BE2C (cell line): ENCODE measurements at regions not wholly inside any gene's neighbourhood (a gene's known extent, or its start where the extent isn't known, plus 50 kb on each side); places are given as distances from the start of the nearest gene placed in this dataset.

Experiments used
- DNase-seq: peaks from one replicate; pipeline ENCODE4 v3.0.0-alpha.2; 2020
- H3K27me3 ChIP-seq: fragments of 250-450 bp; sonication (Bioruptor Pico); 2 replicates; pipeline ENCODE4 v1.5.1; 2020; ENCODE audit warnings: mild to moderate bottlenecking
- H3K36me3 ChIP-seq: fragments of 250-450 bp; sonication (Bioruptor Pico); 2 replicates; pipeline ENCODE4 v1.5.1; 2020; ENCODE audit warnings: mild to moderate bottlenecking
- H3K4me1 ChIP-seq: fragments of 250-450 bp; sonication (Bioruptor Pico); 2 replicates; pipeline ENCODE4 v1.5.1; 2020
- H3K4me3 ChIP-seq: 2 replicates; pipeline ENCODE4 v1.5.1; 2011; ENCODE audit warnings: low read depth, low read length
- H3K9me3 ChIP-seq: fragments of 250-450 bp; sonication (Bioruptor Pico); 2 replicates; pipeline ENCODE4 v1.5.1; 2020
- TF ChIP-seq, protein P1 (sequence below): IDR thresholded peaks from 2 replicates; pipeline ENCODE4 v1.5.1; 2012; ENCODE audit warnings: mild to moderate bottlenecking, low read depth, low read length

DNA sequence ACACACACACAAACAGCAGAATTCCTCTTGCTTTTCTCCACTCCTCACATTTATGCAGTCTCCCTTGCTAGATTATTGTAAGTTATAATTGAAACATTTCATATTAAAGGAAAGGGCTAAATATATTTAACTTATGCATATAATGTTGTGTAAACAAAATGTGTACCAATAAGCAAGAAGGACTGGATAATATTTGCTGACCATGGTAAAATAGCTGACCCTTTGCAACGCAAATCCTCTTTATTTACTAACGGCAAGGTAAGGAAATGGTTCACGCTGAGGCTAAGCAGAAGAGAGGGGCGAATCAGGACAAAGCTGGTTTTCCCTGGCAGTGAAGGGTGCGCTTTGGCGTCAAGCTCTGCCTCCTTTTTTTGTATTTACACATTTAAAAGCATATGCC lies 154.2 kb upstream of the IRX4 start:
- Histone ChIP-seq H3K4me1 (no peaks in the 10 kb centered on the region), H3K36me3 (no peaks in the 10 kb centered on the region), H3K27me3 (peaks cover 36% of the 10 kb centered on the region), H3K9me3 (no peaks in the 10 kb centered on the region), H3K4me3 (no peak overlapping the region)
- DNase-seq: no peak
- TF ChIP-seq, protein P1, sequence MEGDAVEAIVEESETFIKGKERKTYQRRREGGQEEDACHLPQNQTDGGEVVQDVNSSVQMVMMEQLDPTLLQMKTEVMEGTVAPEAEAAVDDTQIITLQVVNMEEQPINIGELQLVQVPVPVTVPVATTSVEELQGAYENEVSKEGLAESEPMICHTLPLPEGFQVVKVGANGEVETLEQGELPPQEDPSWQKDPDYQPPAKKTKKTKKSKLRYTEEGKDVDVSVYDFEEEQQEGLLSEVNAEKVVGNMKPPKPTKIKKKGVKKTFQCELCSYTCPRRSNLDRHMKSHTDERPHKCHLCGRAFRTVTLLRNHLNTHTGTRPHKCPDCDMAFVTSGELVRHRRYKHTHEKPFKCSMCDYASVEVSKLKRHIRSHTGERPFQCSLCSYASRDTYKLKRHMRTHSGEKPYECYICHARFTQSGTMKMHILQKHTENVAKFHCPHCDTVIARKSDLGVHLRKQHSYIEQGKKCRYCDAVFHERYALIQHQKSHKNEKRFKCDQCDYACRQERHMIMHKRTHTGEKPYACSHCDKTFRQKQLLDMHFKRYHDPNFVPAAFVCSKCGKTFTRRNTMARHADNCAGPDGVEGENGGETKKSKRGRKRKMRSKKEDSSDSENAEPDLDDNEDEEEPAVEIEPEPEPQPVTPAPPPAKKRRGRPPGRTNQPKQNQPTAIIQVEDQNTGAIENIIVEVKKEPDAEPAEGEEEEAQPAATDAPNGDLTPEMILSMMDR: no peak

DNA sequence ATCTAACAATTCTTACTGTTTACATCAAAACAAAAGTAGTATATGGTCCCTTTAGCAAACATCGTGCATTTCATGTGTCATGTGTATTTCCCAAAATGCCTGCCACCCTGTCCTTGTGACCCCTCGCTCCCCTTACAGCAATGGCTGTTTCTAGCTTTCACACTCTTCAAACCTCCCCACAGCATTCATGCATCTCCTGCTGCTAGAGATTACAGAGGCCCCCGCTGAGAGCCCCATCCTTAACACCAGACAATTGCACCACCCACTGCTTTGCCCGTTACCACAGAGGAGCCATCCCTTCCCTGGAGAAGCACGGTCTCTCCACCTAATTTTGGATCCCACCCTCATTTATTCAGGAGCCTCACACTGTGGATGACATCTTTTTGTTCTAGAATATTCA lies 149.7 kb upstream of the IRX4 start:
- Histone ChIP-seq H3K4me1 (no peaks in the 10 kb centered on the region), H3K27me3 (peaks cover 23% of the 10 kb centered on the region), H3K4me3 (no peak overlapping the region), H3K36me3 (no peaks in the 10 kb centered on the region), H3K9me3 (no peaks in the 10 kb centered on the region)
- TF ChIP-seq, protein P1: no peak
- no peak for DNase-seq

DNA sequence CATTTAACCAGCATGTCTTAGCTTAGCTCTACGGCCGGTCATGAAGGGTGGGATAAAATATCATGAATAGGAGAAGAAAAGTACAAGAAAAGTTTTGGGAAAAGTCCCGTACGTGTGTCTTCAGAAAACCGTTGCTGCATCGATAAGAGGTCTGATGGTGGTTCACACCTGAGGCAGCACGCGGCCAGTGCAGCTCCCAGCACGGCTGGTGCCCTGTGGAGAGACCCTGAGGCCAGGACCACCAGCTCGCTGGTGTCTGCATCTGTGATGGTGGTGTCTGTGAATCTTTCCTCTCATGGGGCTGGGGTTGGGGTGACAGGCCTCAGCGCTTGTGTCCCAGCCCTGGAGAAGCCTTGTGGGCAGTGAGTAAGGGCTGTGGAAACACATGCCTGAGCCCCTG lies 148.9 kb upstream of the IRX4 start:
- peaks cover 20% of the 10 kb centered on the region; the same call in 1 of the 2 replicates for H3K27me3 ChIP-seq
- TF ChIP-seq, protein P1: no peak
- no peak overlapping the region for H3K4me3 ChIP-seq
- no peaks in the 10 kb centered on the region for H3K4me1 ChIP-seq
- no peaks in the 10 kb centered on the region for H3K36me3 ChIP-seq
- no peaks in the 10 kb centered on the region for H3K9me3 ChIP-seq
- no peak for DNase-seq

DNA sequence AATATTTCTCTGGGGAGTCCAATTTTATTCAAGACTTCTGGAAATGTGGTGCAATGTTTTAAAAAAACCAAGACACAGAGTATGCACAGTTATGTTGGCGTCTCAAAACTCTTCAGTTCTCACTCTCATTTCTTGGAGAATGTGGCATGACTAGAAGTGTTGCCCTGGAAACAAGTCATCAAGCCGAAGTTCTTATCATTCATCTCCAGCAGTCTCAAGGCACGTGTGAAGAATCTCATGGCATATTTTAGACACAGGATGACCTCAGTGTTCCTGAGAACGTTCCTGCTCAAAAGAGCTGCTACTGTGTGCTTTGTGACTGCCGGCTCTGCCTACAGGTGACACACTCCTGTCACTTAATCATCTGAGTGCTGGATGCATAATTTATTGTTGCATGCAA lies 147.4 kb upstream of the IRX4 start:
- H3K27me3 ChIP-seq: peaks cover 11% of the 10 kb centered on the region; the same call in 1 of the 2 replicates
- TF ChIP-seq, protein P1: no peak
- DNase-seq: no peak
- no peaks in the 10 kb centered on the region for H3K9me3 ChIP-seq
- H3K4me3 ChIP-seq: no peak overlapping the region
- no peaks in the 10 kb centered on the region for H3K36me3 ChIP-seq
- no peaks in the 10 kb centered on the region for H3K4me1 ChIP-seq

DNA sequence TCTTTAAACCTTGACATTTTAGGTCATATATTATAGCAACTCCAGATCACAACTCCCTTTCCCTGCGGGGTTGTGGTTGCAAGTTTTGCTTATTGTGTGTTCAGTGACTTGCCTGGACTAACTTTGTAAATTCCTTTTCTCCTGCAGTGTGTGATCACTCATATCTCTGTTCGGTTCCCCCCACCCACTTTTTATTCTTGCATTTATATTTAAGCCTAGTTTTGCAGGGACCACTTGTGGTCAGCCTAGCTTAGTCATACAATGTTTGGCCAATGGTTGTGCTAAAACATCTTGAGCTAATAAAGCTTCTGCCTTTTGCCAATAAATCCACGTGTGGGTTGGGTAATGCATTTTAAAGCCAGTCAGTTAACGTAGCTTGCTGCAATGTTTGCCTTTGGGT lies 146.5 kb upstream of the IRX4 start:
- H3K4me1 ChIP-seq: no peaks in the 10 kb centered on the region
- H3K9me3 ChIP-seq: no peaks in the 10 kb centered on the region
- H3K36me3 ChIP-seq: no peaks in the 10 kb centered on the region
- no peak overlapping the region for H3K4me3 ChIP-seq
- H3K27me3 ChIP-seq: peaks cover 11% of the 10 kb centered on the region
- TF ChIP-seq, protein P1: no peak
- no peak for DNase-seq

DNA sequence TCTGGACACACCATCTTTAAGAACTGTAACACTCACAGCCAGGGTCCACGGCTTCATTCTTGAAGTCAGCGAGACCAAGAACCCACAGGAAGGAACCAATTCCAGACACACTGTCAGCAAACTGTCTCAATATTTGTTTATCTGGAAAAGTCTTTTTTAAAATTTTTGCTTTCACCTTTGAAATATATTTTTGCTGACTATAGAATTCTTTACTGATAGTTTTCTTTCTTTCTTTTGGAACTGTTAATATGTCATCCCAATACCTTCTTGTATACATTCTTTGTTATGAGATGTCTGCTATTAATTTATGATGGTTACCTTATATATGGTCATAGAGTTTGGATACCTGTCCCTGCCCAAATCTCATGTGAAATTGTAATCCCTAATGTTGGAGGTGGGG lies 145.1 kb upstream of the IRX4 start:
- TF ChIP-seq, protein P1: no peak

More for the DNA sequence above, 145.1 kb upstream of the IRX4 start:
- Histone ChIP-seq H3K9me3 (no peaks in the 10 kb centered on the region), H3K27me3 (peaks cover 11% of the 10 kb centered on the region; the same call in 1 of the 2 replicates), H3K36me3 (no peaks in the 10 kb centered on the region), H3K4me1 (no peaks in the 10 kb centered on the region), H3K4me3 (no peak overlapping the region)
- DNase-seq: no peak
